HFFc6 (cell line): ENCODE measurements at regions not wholly inside any gene's neighbourhood (a gene's known extent, or its start where the extent isn't known, plus 50 kb on each side); places are given as distances from the start of the nearest gene placed in this dataset.

Experiments
- DNase-seq: peaks from one replicate; pipeline ENCODE4 v3.0.0-alpha.2; 2018
- H3K27ac Mint-ChIP-seq: 2 replicates; pipeline ENCODE4 v1.8.0; 2020; ENCODE audit warnings: mild to moderate bottlenecking, mixed read lengths
- H3K27me3 Mint-ChIP-seq: 2 replicates; pipeline ENCODE4 v1.8.0; 2021; ENCODE audit warnings: mild to moderate bottlenecking, moderate library complexity, mixed read lengths; ENCODE audit not compliant: insufficient read depth
- H3K36me3 Mint-ChIP-seq: 2 replicates; pipeline ENCODE4 v1.8.0; 2021; ENCODE audit warnings: low read depth, mixed read lengths
- H3K4me1 Mint-ChIP-seq: 2 replicates; pipeline ENCODE4 v1.8.0; 2020; ENCODE audit warnings: low read depth, mixed read lengths
- H3K4me3 Mint-ChIP-seq: 2 replicates; pipeline ENCODE4 v1.8.0; 2020; ENCODE audit warnings: mild to moderate bottlenecking, moderate library complexity, mixed read lengths
- H3K9me3 Mint-ChIP-seq: 2 replicates; pipeline ENCODE4 v1.8.0; 2020; ENCODE audit warnings: mild to moderate bottlenecking, mixed read lengths
- CTCF ChIP-seq: fragments of 200-600 bp; sonication (generic); IDR thresholded peaks from 2 replicates; pipeline ENCODE4 v1.5.0; 2021; ENCODE audit warnings: antibody characterized with exemption, mild to moderate bottlenecking

GRCh38 chr1:163406772-163407171 is 85.0 kb downstream of the NUF2 start:
- no peak for DNase-seq
- no peak for TF ChIP-seq CTCF
- peaks cover 6% of the 10 kb centered on the region; the same call in 1 of the 2 replicates for H3K4me1 Mint-ChIP-seq
- no peak overlapping the region for H3K4me3 Mint-ChIP-seq
- peaks cover 4% of the 10 kb centered on the region for H3K27me3 Mint-ChIP-seq
- no peak overlapping the region for H3K27ac Mint-ChIP-seq
- H3K9me3 Mint-ChIP-seq: no peaks in the 10 kb centered on the region
- H3K36me3 Mint-ChIP-seq: no peaks in the 10 kb centered on the region

- Mint-ChIP-seq H3K27me3 (peaks cover 2% of the 10 kb centered on the region; the same call in 1 of the 2 replicates), H3K4me3 (no peak overlapping the region), H3K4me1 (peaks cover 6% of the 10 kb centered on the region; the same call in 1 of the 2 replicates), H3K9me3 (no peaks in the 10 kb centered on the region), H3K27ac (no peak overlapping the region), H3K36me3 (no peaks in the 10 kb centered on the region)
- no peak for TF ChIP-seq CTCF
- no peak for DNase-seq
These were observed 86.5 kb downstream of the NUF2 start for GRCh38 chr1:163408262-163408661.

- H3K36me3 Mint-ChIP-seq: no peaks in the 10 kb centered on the region
- H3K27me3 Mint-ChIP-seq: peaks cover 5% of the 10 kb centered on the region
- TF ChIP-seq CTCF: peak; percentile 92
- peak; percentile 47 for DNase-seq
- peak overlapping the region; percentile 29 for H3K4me3 Mint-ChIP-seq
- H3K27ac Mint-ChIP-seq: no peak overlapping the region
- H3K9me3 Mint-ChIP-seq: no peaks in the 10 kb centered on the region
- peaks cover 6% of the 10 kb centered on the region; the same call in 1 of the 2 replicates for H3K4me1 Mint-ChIP-seq
These were observed 88.6 kb downstream of the NUF2 start for GRCh38 chr1:163410073-163410999.

GRCh38 chr1:163412221-163412620 is 90.5 kb downstream of the NUF2 start:
- Mint-ChIP-seq H3K27ac (no peak overlapping the region), H3K27me3 (peaks cover 11% of the 10 kb centered on the region), H3K36me3 (no peaks in the 10 kb centered on the region), H3K4me3 (no peak overlapping the region), H3K4me1 (peaks cover 6% of the 10 kb centered on the region; the same call in 1 of the 2 replicates), H3K9me3 (no peaks in the 10 kb centered on the region)
- no peak for DNase-seq
- no peak for TF ChIP-seq CTCF

GRCh38 chr1:163414778-163415177 is 93.0 kb downstream of the NUF2 start:
- Mint-ChIP-seq H3K4me3 (no peak overlapping the region), H3K9me3 (no peaks in the 10 kb centered on the region), H3K36me3 (no peaks in the 10 kb centered on the region), H3K4me1 (peaks cover 6% of the 10 kb centered on the region; the same call in 1 of the 2 replicates), H3K27me3 (peaks cover 9% of the 10 kb centered on the region), H3K27ac (no peak overlapping the region)
- no peak for DNase-seq
- no peak for TF ChIP-seq CTCF
